Neural cell (in vitro differentiated cells): ENCODE measurements at regions not wholly inside any gene's neighbourhood (a gene's known extent, or its start where the extent isn't known, plus 50 kb on each side); places are given as distances from the start of the nearest gene placed in this dataset.

Experiments used
- H2AFZ ChIP-seq: fragments of 200-600, 300-800 bp; sonication (generic), shearing (Covaris generic); 2 replicates; pipeline ENCODE4 v1.6.0; 2014; ENCODE audit warnings: low read depth, mild to moderate bottlenecking, antibody characterized with exemption, low read length, moderate library complexity
- H3F3A ChIP-seq: fragments of 200-600 bp; shearing (Covaris generic); 2 replicates; pipeline ENCODE4 v1.6.1; 2016; ENCODE audit warnings: mild to moderate bottlenecking, moderate library complexity, mixed read lengths, antibody characterized with exemption, low read length; ENCODE audit not compliant: insufficient read depth, poor library complexity, severe bottlenecking
- H3K27ac ChIP-seq: fragments of 200-600, 300-800 bp; sonication (generic), shearing (Covaris generic); 2 replicates; pipeline ENCODE4 v1.5.1; 2014; ENCODE audit warnings: mild to moderate bottlenecking, low read length, moderate library complexity
- H3K27me3 ChIP-seq: fragments of 300-800, 200-600 bp; sonication (generic), shearing (Covaris generic); 2 replicates; pipeline ENCODE4 v1.6.0; 2014; ENCODE audit warnings: mild to moderate bottlenecking, low read depth, low read length, moderate library complexity; ENCODE audit not compliant: insufficient read depth
- H3K36me3 ChIP-seq: fragments of 300-800, 200-600 bp; sonication (generic), shearing (Covaris generic); 2 replicates; pipeline ENCODE4 v1.5.1; 2014; ENCODE audit warnings: mild to moderate bottlenecking, antibody characterized with exemption, low read length, moderate library complexity; ENCODE audit not compliant: insufficient read depth
- H3K4me2 ChIP-seq: fragments of 300-800, 200-600 bp; sonication (generic), shearing (Covaris generic); 2 replicates; pipeline ENCODE4 v1.6.0; 2014; ENCODE audit warnings: mild to moderate bottlenecking, low read length
- H3K4me3 ChIP-seq: fragments of 300-800, 200-600 bp; sonication (generic), shearing (Covaris generic); 2 replicates; pipeline ENCODE4 v1.5.1; 2014; ENCODE audit warnings: mild to moderate bottlenecking, low read length, moderate library complexity
- H3K79me2 ChIP-seq: fragments of 200-600 bp; shearing (Covaris generic); replicated peaks from 2 replicates; pipeline ENCODE4 v1.6.0; 2014; ENCODE audit warnings: mild to moderate bottlenecking, low read length, moderate library complexity; ENCODE audit not compliant: insufficient read depth
- H3K9ac ChIP-seq: fragments of 300-800, 200-600 bp; sonication (generic), shearing (Covaris generic); 2 replicates; pipeline ENCODE4 v1.6.1; 2016; ENCODE audit warnings: mild to moderate bottlenecking, low read length, mixed read lengths
- H3K9me2 ChIP-seq: fragments of 200-600 bp; shearing (Covaris generic); 2 replicates; pipeline ENCODE4 v1.6.1; 2016; ENCODE audit warnings: mild to moderate bottlenecking, low read length, mixed read lengths; ENCODE audit not compliant: insufficient read depth
- H3K9me3 ChIP-seq: fragments of 200-600, 300-800 bp; sonication (generic), shearing (Covaris generic); 2 replicates; pipeline ENCODE4 v1.6.1; 2016; ENCODE audit warnings: mild to moderate bottlenecking, mixed run types, low read length, moderate library complexity, mixed read lengths
- H4K20me1 ChIP-seq: fragments of 200-600 bp; shearing (Covaris generic); 2 replicates; pipeline ENCODE4 v1.6.1; 2016; ENCODE audit warnings: mild to moderate bottlenecking, mixed run types; ENCODE audit not compliant: insufficient read depth
- EP300 ChIP-seq: fragments of 450-650 bp; conservative IDR thresholded peaks from 2 replicates; pipeline ENCODE4 v1.6.1; 2014; ENCODE audit warnings: antibody characterized with exemption, mild to moderate bottlenecking, moderate library complexity; ENCODE audit not compliant: poor library complexity, severe bottlenecking
- EZH2 ChIP-seq: fragments of 200-600, 300-800 bp; shearing (Covaris generic), sonication (generic); IDR thresholded peaks from 2 replicates; pipeline ENCODE4 v1.6.1; 2014; ENCODE audit warnings: antibody characterized with exemption, low read length, borderline replicate concordance, mild to moderate bottlenecking; ENCODE audit not compliant: insufficient read depth, poor library complexity, severe bottlenecking
- MXI1 ChIP-seq: fragments of 450-650 bp; conservative IDR thresholded peaks from 2 replicates; pipeline ENCODE4 v1.6.1; 2014; ENCODE audit warnings: antibody characterized with exemption, mild to moderate bottlenecking; ENCODE audit not compliant: poor library complexity, severe bottlenecking
- POLR2AphosphoS5 ChIP-seq: IDR thresholded peaks from 2 replicates; pipeline ENCODE4 v1.6.1; 2012
- RAD21 ChIP-seq: fragments of 450-650 bp; conservative IDR thresholded peaks from 2 replicates; pipeline ENCODE4 v1.6.1; 2014; ENCODE audit warnings: antibody characterized with exemption, mild to moderate bottlenecking, moderate library complexity
- SMC3 ChIP-seq: fragments of 450-650 bp; conservative IDR thresholded peaks from 2 replicates; pipeline ENCODE4 v1.6.1; 2014; ENCODE audit warnings: antibody characterized with exemption, mild to moderate bottlenecking, moderate library complexity; ENCODE audit not compliant: poor library complexity
- TAF1 ChIP-seq: IDR thresholded peaks from 2 replicates; pipeline ENCODE4 v1.6.1; 2012; ENCODE audit warnings: low read depth
- TF ChIP-seq, protein P1 (sequence below): IDR thresholded peaks from 2 replicates; pipeline ENCODE4 v1.6.1; 2012; ENCODE audit warnings: borderline replicate concordance
- TF ChIP-seq, protein P2 (sequence below): fragments of 450-650 bp; IDR thresholded peaks from 2 replicates; pipeline ENCODE4 v1.5.1; 2014; ENCODE audit warnings: antibody characterized with exemption, mild to moderate bottlenecking, moderate library complexity; ENCODE audit not compliant: poor library complexity, severe bottlenecking

DNA sequence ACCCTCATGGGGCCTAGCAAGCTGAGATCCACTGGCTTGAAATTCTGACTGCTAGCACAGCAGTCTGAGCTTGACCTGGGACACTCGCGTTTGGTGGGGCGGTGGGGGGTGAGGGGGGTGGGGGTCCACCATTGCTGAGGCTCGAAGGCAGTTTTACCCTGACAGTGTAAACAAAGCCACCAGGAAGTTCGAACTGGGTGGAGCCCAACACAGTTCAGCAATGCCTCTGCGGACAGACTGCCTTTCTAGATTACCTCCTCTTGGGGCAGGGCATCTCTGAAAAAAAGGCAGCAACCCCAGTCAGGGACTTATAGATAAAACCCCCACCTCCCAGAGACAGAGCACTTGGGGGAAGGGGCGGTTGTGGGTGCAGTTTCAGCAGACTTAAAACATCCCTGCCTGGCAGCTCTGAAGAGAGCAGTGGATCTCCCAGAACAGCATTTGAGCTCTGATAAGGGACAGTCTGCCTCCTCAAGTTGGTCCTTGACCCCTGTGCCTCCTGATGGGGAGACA lies 149.7 kb upstream of the TANK start:
- Histone ChIP-seq H3K79me2 (no peaks in the 10 kb centered on the region), H3K36me3 (no peaks in the 10 kb centered on the region), H3K27ac (no peak overlapping the region), H3K9me3 (no peaks in the 10 kb centered on the region), H3F3A (no peaks in the 10 kb centered on the region), H4K20me1 (no peaks in the 10 kb centered on the region), H3K27me3 (no peaks in the 10 kb centered on the region), H3K4me2 (no peak overlapping the region), H3K4me3 (no peak overlapping the region), H3K9ac (no peak overlapping the region), H3K9me2 (no peaks in the 10 kb centered on the region), H2AFZ (no peak overlapping the region)
- no peak for TF ChIP-seq EP300
- TF ChIP-seq MXI1, result no peak
- no peak for TF ChIP-seq RAD21
- no peak for TF ChIP-seq TAF1
- no peak for TF ChIP-seq EZH2
- no peak for TF ChIP-seq SMC3
- TF ChIP-seq, protein P1, sequence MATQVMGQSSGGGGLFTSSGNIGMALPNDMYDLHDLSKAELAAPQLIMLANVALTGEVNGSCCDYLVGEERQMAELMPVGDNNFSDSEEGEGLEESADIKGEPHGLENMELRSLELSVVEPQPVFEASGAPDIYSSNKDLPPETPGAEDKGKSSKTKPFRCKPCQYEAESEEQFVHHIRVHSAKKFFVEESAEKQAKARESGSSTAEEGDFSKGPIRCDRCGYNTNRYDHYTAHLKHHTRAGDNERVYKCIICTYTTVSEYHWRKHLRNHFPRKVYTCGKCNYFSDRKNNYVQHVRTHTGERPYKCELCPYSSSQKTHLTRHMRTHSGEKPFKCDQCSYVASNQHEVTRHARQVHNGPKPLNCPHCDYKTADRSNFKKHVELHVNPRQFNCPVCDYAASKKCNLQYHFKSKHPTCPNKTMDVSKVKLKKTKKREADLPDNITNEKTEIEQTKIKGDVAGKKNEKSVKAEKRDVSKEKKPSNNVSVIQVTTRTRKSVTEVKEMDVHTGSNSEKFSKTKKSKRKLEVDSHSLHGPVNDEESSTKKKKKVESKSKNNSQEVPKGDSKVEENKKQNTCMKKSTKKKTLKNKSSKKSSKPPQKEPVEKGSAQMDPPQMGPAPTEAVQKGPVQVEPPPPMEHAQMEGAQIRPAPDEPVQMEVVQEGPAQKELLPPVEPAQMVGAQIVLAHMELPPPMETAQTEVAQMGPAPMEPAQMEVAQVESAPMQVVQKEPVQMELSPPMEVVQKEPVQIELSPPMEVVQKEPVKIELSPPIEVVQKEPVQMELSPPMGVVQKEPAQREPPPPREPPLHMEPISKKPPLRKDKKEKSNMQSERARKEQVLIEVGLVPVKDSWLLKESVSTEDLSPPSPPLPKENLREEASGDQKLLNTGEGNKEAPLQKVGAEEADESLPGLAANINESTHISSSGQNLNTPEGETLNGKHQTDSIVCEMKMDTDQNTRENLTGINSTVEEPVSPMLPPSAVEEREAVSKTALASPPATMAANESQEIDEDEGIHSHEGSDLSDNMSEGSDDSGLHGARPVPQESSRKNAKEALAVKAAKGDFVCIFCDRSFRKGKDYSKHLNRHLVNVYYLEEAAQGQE, result no peak
- no peak for TF ChIP-seq POLR2AphosphoS5
- TF ChIP-seq, protein P2, sequence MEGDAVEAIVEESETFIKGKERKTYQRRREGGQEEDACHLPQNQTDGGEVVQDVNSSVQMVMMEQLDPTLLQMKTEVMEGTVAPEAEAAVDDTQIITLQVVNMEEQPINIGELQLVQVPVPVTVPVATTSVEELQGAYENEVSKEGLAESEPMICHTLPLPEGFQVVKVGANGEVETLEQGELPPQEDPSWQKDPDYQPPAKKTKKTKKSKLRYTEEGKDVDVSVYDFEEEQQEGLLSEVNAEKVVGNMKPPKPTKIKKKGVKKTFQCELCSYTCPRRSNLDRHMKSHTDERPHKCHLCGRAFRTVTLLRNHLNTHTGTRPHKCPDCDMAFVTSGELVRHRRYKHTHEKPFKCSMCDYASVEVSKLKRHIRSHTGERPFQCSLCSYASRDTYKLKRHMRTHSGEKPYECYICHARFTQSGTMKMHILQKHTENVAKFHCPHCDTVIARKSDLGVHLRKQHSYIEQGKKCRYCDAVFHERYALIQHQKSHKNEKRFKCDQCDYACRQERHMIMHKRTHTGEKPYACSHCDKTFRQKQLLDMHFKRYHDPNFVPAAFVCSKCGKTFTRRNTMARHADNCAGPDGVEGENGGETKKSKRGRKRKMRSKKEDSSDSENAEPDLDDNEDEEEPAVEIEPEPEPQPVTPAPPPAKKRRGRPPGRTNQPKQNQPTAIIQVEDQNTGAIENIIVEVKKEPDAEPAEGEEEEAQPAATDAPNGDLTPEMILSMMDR, result no peak

DNA sequence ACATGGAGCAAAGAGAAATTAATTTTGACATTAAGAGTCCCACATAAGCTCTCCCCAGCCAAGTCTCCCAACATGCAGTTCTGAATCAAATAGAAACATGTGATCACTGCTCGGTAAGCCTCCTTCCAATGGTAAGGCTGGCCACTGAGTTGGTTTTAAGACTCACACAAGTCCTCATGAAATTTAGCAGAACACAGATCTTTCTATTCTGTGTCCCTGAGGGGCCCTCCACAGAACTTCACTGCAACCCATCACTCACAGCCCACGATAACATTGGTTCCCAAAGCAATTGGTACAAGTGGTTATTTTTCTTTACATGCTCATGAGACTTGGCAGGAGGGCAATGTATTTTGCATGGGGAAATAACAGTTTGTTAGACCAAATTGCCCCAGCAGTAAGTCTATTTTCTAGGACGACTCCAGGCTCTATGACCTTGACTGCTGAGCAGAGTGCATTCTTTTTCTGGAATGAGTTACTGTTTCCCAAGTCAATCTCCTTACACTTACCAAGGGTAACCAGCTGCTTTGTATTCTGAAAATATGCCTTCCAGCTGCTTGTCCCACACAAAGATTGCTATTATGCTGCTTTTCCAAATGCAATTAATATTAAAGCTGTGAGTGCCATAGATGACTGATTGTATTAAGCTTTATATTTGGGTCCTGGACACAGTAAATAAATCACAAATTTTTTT lies 142.3 kb upstream of the TANK start:
- no peaks in the 10 kb centered on the region for H3K36me3 ChIP-seq
- H2AFZ ChIP-seq, result no peak overlapping the region
- H3F3A ChIP-seq, result no peaks in the 10 kb centered on the region
- no peak overlapping the region for H3K4me2 ChIP-seq
- no peaks in the 10 kb centered on the region for H3K79me2 ChIP-seq
- H3K9me2 ChIP-seq, result no peaks in the 10 kb centered on the region
- TF ChIP-seq RAD21 (no peak), SMC3 (no peak), EP300 (no peak), TAF1 (no peak), EZH2 (no peak), MXI1 (no peak), POLR2AphosphoS5 (no peak)
- TF ChIP-seq, protein P2, result no peak
- TF ChIP-seq, protein P1, result no peak
- no peaks in the 10 kb centered on the region for H3K9me3 ChIP-seq
- H3K27ac ChIP-seq, result no peak overlapping the region
- no peaks in the 10 kb centered on the region for H3K27me3 ChIP-seq
- H3K4me3 ChIP-seq, result no peak overlapping the region
- no peaks in the 10 kb centered on the region for H4K20me1 ChIP-seq
- H3K9ac ChIP-seq, result no peak overlapping the region
